ENCODE measurements at regions not wholly inside any gene's neighbourhood (a gene's known extent, or its start where the extent isn't known, plus 50 kb on each side); places are given as distances from the start of the nearest gene placed in this dataset.

GRCh38 chr15:61613729-61614128 lies 384.6 kb upstream of the RORA start:
- Histone ChIP-seq H3K9me3 (no peaks in the 10 kb centered on the region), H3K4me1 (no peaks in the 10 kb centered on the region), H3K27me3 (no peaks in the 10 kb centered on the region), H3K4me3 (no peak overlapping the region), H3K36me3 (ENCODE audit: low read depth, missing control alignments) (no peaks in the 10 kb centered on the region), H3K27ac (no peak overlapping the region)
- DNase-seq, result no peak
- no peak for TF ChIP-seq POLR2A (IDR thresholded peaks at IDR 0.05)
- TF ChIP-seq CTCF (IDR thresholded peaks at IDR 0.05), result no peak
- intact Hi-C loops (cut with DNase I; ENCODE audit: low total_unique reads), result no loop called here

GRCh38 chr15:61613138-61613537 lies 384.0 kb upstream of the RORA start:
- no peaks in the 10 kb centered on the region for H3K27me3 ChIP-seq
- H3K9me3 ChIP-seq, result no peaks in the 10 kb centered on the region
- no peak overlapping the region for H3K27ac ChIP-seq
- no peaks in the 10 kb centered on the region for H3K36me3 ChIP-seq (ENCODE audit: low read depth, missing control alignments)
- no peak for DNase-seq
- no peak overlapping the region for H3K4me3 ChIP-seq
- TF ChIP-seq POLR2A (IDR thresholded peaks at IDR 0.05), result no peak
- TF ChIP-seq CTCF (IDR thresholded peaks at IDR 0.05), result no peak
- H3K4me1 ChIP-seq, result no peaks in the 10 kb centered on the region
- intact Hi-C loops (cut with DNase I; ENCODE audit: low total_unique reads), result no loop called here

- no peaks in the 10 kb centered on the region for H3K4me1 ChIP-seq
- H3K36me3 ChIP-seq (ENCODE audit: low read depth, missing control alignments), result no peaks in the 10 kb centered on the region
- H3K27ac ChIP-seq, result no peak overlapping the region
- H3K9me3 ChIP-seq, result no peaks in the 10 kb centered on the region
- DNase-seq, result no peak
- intact Hi-C loops (cut with DNase I; ENCODE audit: low total_unique reads), result no loop called here
- TF ChIP-seq CTCF (IDR thresholded peaks at IDR 0.05) (no peak), POLR2A (IDR thresholded peaks at IDR 0.05) (no peak)
- no peaks in the 10 kb centered on the region for H3K27me3 ChIP-seq
- no peak overlapping the region for H3K4me3 ChIP-seq
Measured at GRCh38 chr15:61612111-61612510, 383.0 kb upstream of the RORA start.

GRCh38 chr15:61605343-61605742 lies 376.2 kb upstream of the RORA start:
- Histone ChIP-seq H3K4me1 (no peaks in the 10 kb centered on the region), H3K27me3 (no peaks in the 10 kb centered on the region), H3K27ac (no peak overlapping the region), H3K36me3 (ENCODE audit: low read depth, missing control alignments) (no peaks in the 10 kb centered on the region), H3K9me3 (no peaks in the 10 kb centered on the region), H3K4me3 (no peak overlapping the region)
- 86 to 93% methylated on average over 6 of the region's 6 CpGs for WGBS, 2 donors
- intact Hi-C loops (cut with DNase I; ENCODE audit: low total_unique reads), result no loop called here
- TF ChIP-seq CTCF (IDR thresholded peaks at IDR 0.05) (no peak), POLR2A (IDR thresholded peaks at IDR 0.05) (no peak)
- no peak for DNase-seq

- Histone ChIP-seq H3K27me3 (no peaks in the 10 kb centered on the region), H3K4me3 (no peak overlapping the region), H3K36me3 (ENCODE audit: low read depth, missing control alignments) (no peaks in the 10 kb centered on the region), H3K9me3 (no peaks in the 10 kb centered on the region), H3K4me1 (no peaks in the 10 kb centered on the region), H3K27ac (no peak overlapping the region)
- TF ChIP-seq POLR2A (IDR thresholded peaks at IDR 0.05), result no peak
- TF ChIP-seq CTCF (IDR thresholded peaks at IDR 0.05), result no peak
- no peak for DNase-seq
- intact Hi-C loops (cut with DNase I; ENCODE audit: low total_unique reads), result no loop called here
- WGBS, 2 donors, result 51 to 53% methylated on average over 11 of the region's 11 CpGs
Measured at GRCh38 chr15:61598655-61599054, 369.6 kb upstream of the RORA start.
